HepG2 (cell line): ENCODE measurements at regions not wholly inside any gene's neighbourhood (a gene's known extent, or its start where the extent isn't known, plus 50 kb on each side); places are given as distances from the start of the nearest gene placed in this dataset.

Source experiments
- ARNT ChIP-seq: fragments of 450-650 bp; IDR thresholded peaks from 2 replicates; pipeline ENCODE4 v1.6.1; 2017
- DBP ChIP-seq: sonication (generic); formaldehyde crosslinking; IDR thresholded peaks from 2 replicates; pipeline ENCODE4 v1.4.0; 2020; ENCODE audit warnings: missing genetic modification reagents; ENCODE audit errors: not compliant biosample characterization
- ESRRA ChIP-seq: sonication (generic); formaldehyde crosslinking; IDR thresholded peaks from 2 replicates; pipeline ENCODE4 v1.5.1; 2020; ENCODE audit warnings: mild to moderate bottlenecking, low read depth, missing genetic modification reagents
- FOXP4 ChIP-seq: sonication (generic); formaldehyde crosslinking; IDR thresholded peaks from 2 replicates; pipeline ENCODE4 v1.4.0; 2020; ENCODE audit warnings: missing genetic modification reagents
- HNRNPLL ChIP-seq: fragments of 200-400 bp; formaldehyde crosslinking; IDR thresholded peaks from 2 replicates; pipeline ENCODE4 v1.6.1; 2017; ENCODE audit warnings: mild to moderate bottlenecking, low read depth, low read length; ENCODE audit not compliant: poor library complexity, severe bottlenecking
- MED1 ChIP-seq: sonication (generic); formaldehyde crosslinking; IDR thresholded peaks from 2 replicates; pipeline ENCODE4 v1.4.0; 2020; ENCODE audit warnings: missing genetic modification reagents
- MEIS2 ChIP-seq: sonication (generic); formaldehyde crosslinking; IDR thresholded peaks from 2 replicates; pipeline ENCODE4 v1.9.0; 2021; ENCODE audit warnings: mild to moderate bottlenecking, missing genetic modification reagents
- MIER3 ChIP-seq: IDR thresholded peaks from 2 replicates; pipeline ENCODE4 v1.6.1; 2016; ENCODE audit warnings: missing compliant biosample characterization, borderline replicate concordance
- TERF1 ChIP-seq: sonication (generic); formaldehyde crosslinking; IDR thresholded peaks from 2 replicates; pipeline ENCODE4 v1.8.0; 2022; ENCODE audit warnings: mild to moderate bottlenecking, missing genetic modification reagents, moderate library complexity
- ZNF646 ChIP-seq: sonication (generic); formaldehyde crosslinking; IDR thresholded peaks from 2 replicates; pipeline ENCODE4 v1.9.0; 2021; ENCODE audit warnings: mild to moderate bottlenecking, missing genetic modification reagents
- ZNF687 ChIP-seq: sonication (generic); formaldehyde crosslinking; IDR thresholded peaks from 2 replicates; pipeline ENCODE4 v1.5.1; 2020; ENCODE audit warnings: mild to moderate bottlenecking, missing genetic modification reagents, moderate library complexity
- ZNF713 ChIP-seq: sonication (generic); formaldehyde crosslinking; IDR thresholded peaks from 2 replicates; pipeline ENCODE4 v1.4.0; 2020; ENCODE audit warnings: mild to moderate bottlenecking, missing genetic modification reagents
- TF ChIP-seq, protein P1 (sequence below): sonication (generic); formaldehyde crosslinking; conservative IDR thresholded peaks from 2 replicates; pipeline ENCODE4 v1.8.1; 2023; ENCODE audit warnings: missing genetic modification reagents

DNA sequence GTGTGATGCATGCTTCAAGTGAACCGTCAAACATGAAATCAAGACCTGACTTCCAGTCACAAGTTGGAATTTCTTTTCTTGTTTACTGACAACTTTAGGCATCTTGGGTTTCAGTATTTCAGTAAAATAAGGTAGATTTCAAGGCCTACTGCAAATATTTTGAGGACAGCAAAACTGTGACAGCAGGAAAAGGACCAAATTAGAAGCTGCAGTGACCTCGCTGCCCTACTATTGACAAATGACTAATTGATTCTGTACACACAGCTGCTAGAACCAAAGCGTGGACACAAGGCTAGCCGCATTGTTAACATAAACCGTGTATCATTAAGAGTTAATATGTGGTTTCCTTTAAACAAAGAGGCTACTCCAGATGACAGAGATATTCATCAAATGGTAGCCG is 105.7 kb upstream of the SEC61G start (continued):
- TF ChIP-seq FOXP4 (CRISPR knock-in tag) = peak; percentile 69
- peak; percentile 56; the same call in 1 of the 2 replicates for TF ChIP-seq MED1
- TF ChIP-seq MIER3 (CRISPR knock-in tag) = peak; percentile 48; the same call in 1 of the 2 replicates
- no peak for TF ChIP-seq ARNT
- TF ChIP-seq ESRRA (CRISPR knock-in tag) = no peak
- TF ChIP-seq ZNF646 = no peak
- no peak for TF ChIP-seq TERF1 (CRISPR knock-in tag)
- no peak for TF ChIP-seq ZNF687
- no peak for TF ChIP-seq DBP
- no peak for TF ChIP-seq ZNF713
- TF ChIP-seq, protein P1, sequence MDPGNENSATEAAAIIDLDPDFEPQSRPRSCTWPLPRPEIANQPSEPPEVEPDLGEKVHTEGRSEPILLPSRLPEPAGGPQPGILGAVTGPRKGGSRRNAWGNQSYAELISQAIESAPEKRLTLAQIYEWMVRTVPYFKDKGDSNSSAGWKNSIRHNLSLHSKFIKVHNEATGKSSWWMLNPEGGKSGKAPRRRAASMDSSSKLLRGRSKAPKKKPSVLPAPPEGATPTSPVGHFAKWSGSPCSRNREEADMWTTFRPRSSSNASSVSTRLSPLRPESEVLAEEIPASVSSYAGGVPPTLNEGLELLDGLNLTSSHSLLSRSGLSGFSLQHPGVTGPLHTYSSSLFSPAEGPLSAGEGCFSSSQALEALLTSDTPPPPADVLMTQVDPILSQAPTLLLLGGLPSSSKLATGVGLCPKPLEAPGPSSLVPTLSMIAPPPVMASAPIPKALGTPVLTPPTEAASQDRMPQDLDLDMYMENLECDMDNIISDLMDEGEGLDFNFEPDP (CRISPR knock-in tag) = no peak
- no peak for TF ChIP-seq HNRNPLL
- TF ChIP-seq MEIS2 (CRISPR knock-in tag) = peak; percentile 52; the same call in 1 of the 2 replicates
